Testis (tissue), 2 donors: ENCODE measurements at regions not wholly inside any gene's neighbourhood (a gene's known extent, or its start where the extent isn't known, plus 50 kb on each side); places are given as distances from the start of the nearest gene placed in this dataset.

Source experiments
- CTCF ChIP-seq, 3 experiments: fragments of 450-650 bp in 2 of 3; fragments of 200-600 bp in 1 of 3; sonication (generic) in 1 of 3; IDR thresholded peaks; one replicate each; pipeline ENCODE4 v1.5.1; 2016 to 2019; ENCODE audit warnings: antibody characterized with exemption in 3 of 3, mild to moderate bottlenecking in 2 of 3, moderate library complexity in 1 of 3
- POLR2A ChIP-seq: fragments of 450-650 bp; IDR thresholded peaks from one replicate; pipeline ENCODE4 v1.6.1; 2017; ENCODE audit warnings: antibody characterized with exemption, mild to moderate bottlenecking, moderate library complexity

GRCh38 chr2:106004851-106005250 is 189.2 kb downstream of the UXS1 start:
- TF ChIP-seq POLR2A: no peak
- TF ChIP-seq CTCF (IDR thresholded peaks at IDR 0.05): no peak
